ENCODE measurements at regions not wholly inside any gene's neighbourhood (a gene's known extent, or its start where the extent isn't known, plus 50 kb on each side); places are given as distances from the start of the nearest gene placed in this dataset.

DNA sequence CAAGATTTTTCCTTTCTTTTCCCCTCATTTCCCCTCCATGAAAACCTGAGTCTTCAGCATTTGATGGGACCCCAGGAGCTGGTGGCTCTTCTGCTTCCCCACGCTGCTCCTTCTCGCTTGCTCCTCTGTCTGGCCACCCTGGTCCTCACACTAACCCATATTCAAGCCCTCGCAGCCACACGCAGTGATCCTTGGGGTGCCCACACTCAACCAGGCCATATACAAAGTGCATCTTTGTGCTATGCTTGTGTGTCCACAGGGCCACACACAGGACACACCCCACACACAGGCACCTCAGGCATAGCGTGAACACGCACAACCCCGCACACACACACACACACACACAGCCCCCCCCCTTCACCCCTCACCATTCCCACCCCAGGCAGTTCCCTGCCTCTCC is 132.1 kb downstream of the URI1 start:
- TF ChIP-seq, protein P1, sequence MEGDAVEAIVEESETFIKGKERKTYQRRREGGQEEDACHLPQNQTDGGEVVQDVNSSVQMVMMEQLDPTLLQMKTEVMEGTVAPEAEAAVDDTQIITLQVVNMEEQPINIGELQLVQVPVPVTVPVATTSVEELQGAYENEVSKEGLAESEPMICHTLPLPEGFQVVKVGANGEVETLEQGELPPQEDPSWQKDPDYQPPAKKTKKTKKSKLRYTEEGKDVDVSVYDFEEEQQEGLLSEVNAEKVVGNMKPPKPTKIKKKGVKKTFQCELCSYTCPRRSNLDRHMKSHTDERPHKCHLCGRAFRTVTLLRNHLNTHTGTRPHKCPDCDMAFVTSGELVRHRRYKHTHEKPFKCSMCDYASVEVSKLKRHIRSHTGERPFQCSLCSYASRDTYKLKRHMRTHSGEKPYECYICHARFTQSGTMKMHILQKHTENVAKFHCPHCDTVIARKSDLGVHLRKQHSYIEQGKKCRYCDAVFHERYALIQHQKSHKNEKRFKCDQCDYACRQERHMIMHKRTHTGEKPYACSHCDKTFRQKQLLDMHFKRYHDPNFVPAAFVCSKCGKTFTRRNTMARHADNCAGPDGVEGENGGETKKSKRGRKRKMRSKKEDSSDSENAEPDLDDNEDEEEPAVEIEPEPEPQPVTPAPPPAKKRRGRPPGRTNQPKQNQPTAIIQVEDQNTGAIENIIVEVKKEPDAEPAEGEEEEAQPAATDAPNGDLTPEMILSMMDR (IDR thresholded peaks at IDR 0.05) = no peak
- TF ChIP-seq POLR2A (IDR thresholded peaks at IDR 0.05) = no peak

All from heart left ventricle (tissue), 13 donors.